PC-9 (cell line): ENCODE measurements at regions not wholly inside any gene's neighbourhood (a gene's known extent, or its start where the extent isn't known, plus 50 kb on each side); places are given as distances from the start of the nearest gene placed in this dataset.

ENCODE experiments used
- CTCF ChIP-seq: fragments of 200-600 bp; sonication (generic); conservative IDR thresholded peaks from 2 replicates; pipeline ENCODE4 v1.6.1; 2017; ENCODE audit warnings: mixed run types, antibody characterized with exemption, mild to moderate bottlenecking, moderate library complexity
- EZH2 ChIP-seq: fragments of 200-600 bp; sonication (generic); IDR thresholded peaks from 2 replicates; pipeline ENCODE4 v1.8.0; 2017; ENCODE audit warnings: antibody characterized with exemption, low read depth

DNA sequence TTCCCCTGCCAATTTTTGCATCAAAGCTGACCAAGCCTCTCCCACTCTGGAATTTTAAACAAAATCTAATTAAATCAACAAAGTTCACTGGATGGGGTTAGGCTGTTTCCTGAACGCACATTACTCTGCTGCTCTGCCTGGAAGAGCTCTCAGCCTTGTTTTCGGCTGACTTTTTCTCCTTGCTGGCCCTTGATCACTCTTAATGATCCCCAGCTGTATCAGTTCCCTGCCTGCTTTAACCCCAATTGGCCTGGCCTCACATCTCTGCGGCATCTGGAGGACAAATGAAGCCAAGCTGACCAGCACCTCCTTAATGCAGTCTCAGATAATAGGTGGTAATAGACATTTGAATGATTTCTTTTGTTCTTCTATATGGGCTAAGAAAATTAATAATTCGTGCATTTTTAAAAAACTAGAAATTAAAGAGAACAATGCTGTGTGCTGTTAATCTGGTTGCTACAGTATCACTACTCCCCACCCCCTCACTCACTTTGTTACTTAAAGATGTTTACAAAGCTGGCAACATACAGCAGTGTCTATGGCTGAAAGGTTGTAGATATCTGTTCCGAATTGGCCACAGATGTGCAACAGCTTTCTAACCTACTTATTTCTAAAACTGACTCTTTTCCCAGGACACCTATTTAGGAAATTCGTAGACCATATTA lies 415.2 kb upstream of the KCNH7 start:
- TF ChIP-seq CTCF (no peak), EZH2 (no peak)
